ENCODE measurements at regions not wholly inside any gene's neighbourhood (a gene's known extent, or its start where the extent isn't known, plus 50 kb on each side); places are given as distances from the start of the nearest gene placed in this dataset.
"Not testable (repeated sequence)": the region's sequence is repeated elsewhere in the genome, so short reads cannot be mapped to it uniquely, and the experiment has no call there.

DNA sequence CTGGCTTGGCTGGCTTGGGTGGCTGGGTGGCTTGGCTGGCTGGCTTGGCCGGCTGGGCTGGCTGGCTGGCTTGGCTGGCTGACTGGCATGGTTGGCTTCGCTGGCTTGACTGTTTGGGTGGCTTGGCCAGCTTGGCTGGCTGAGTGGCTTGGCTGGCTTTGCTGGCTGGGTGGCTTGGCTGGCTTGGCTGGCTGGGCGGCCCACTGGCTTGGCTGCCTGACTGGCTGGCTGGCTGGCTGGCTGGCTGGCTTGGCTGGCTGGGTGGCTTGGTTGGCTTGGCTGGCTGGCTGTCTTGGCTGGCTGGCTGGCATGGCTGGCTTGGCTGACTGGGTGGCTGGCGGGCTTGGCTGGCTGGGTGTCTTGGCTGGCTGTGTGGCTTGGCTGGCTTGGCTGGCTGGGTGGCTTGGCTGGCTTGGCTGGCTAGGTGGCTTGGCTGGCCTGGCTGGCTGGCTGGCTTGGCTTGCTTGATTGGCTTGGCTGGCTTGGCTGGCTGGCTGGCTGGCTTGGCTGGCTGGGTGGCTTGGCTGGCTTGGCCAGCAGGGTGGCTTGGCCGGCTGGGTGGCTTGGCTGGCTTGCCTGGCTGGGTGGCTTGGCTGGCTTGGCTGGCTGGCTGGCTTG, 244.2 kb upstream of the POTEB2 start:
- TF ChIP-seq, protein P1, sequence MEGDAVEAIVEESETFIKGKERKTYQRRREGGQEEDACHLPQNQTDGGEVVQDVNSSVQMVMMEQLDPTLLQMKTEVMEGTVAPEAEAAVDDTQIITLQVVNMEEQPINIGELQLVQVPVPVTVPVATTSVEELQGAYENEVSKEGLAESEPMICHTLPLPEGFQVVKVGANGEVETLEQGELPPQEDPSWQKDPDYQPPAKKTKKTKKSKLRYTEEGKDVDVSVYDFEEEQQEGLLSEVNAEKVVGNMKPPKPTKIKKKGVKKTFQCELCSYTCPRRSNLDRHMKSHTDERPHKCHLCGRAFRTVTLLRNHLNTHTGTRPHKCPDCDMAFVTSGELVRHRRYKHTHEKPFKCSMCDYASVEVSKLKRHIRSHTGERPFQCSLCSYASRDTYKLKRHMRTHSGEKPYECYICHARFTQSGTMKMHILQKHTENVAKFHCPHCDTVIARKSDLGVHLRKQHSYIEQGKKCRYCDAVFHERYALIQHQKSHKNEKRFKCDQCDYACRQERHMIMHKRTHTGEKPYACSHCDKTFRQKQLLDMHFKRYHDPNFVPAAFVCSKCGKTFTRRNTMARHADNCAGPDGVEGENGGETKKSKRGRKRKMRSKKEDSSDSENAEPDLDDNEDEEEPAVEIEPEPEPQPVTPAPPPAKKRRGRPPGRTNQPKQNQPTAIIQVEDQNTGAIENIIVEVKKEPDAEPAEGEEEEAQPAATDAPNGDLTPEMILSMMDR (IDR thresholded peaks at IDR 0.05), result not testable (repeated sequence)
- TF ChIP-seq EP300, POLR2A (IDR thresholded peaks at IDR 0.05): not testable (repeated sequence)
